ENCODE measurements at regions not wholly inside any gene's neighbourhood (a gene's known extent, or its start where the extent isn't known, plus 50 kb on each side); places are given as distances from the start of the nearest gene placed in this dataset.

DNA sequence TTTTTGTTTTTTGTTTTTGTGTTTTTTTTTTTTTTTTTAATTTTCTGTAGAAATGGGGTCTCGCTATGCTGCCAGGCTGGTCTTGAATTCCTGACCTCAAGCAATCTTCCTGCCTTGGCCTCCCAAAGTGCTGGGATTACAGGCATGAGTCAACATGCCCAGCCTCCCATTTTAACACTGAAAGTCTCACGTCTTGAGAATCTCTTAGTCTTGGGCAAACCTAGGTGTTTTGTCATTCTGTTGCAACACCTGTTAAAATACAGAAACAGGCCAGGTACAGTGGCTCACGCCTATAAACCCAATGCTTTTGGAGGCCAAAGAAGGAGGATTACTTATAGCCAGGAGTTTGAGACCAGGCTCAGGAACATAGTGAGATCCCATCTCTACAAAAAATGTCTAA, 599.0 kb downstream of the TLR4 start:
- DNase-seq (ENCODE audit: low read depth in 2 of 2) = no peak

DNA sequence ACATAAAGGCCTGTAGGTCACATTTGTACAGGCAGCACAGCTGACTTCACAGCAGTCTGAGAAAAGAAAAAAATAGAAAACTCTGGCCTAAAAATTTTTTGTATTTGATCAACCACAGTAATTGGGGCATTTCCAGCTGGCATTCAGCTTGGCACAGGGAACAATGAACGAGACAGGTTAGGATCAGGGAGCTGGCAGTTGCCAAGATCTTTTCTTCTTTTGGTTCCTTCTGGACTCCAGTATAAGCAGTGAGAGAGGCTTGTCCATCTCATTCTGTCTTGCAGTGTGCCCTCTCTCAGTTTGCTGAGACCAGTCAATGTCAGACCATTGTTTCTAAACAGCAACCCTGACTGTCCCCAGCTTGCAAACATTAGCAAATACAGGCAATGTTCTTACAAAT, 601.1 kb downstream of the TLR4 start:
- no peak for DNase-seq (ENCODE audit: low read depth in 2 of 2)

DNA sequence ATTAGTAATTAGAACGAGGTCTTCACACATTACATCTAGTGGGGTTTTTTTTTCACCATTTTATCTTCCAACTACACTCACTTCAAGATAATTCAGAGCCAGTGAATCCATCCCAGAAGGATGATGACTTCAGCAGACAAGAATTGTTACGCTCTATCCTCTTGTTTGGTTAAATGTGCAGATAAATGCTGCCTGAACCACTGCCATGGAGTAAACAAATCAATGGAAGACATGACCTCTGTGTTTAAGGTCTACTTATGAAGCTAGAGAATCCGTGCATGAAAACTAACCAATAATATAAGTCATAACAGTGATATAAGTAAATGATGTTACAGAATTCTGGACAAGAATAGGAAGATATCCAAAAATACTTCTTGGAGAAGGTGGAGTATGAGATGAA, 602.6 kb downstream of the TLR4 start:
- no peak for DNase-seq (ENCODE audit: low read depth in 2 of 2)

DNA sequence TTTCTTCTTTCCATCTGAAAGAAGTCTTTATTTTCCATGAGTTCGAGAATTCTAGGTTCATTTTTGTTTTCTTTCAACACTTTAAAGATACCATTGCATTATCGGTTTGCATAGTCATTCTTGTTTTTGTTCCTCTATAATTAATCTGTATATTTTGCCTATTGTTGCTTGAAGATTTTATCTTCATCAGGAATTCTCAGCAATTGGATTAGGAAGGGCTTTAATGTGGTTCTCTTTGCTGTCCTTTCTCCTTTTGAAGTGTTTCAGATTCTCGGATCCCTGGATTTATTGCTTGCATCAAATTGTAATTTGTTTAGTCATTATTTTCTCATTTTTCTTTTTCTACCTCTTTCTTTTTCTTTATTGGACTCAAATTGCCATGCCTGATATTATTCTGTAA, 609.8 kb downstream of the TLR4 start:
- no peak for DNase-seq (ENCODE audit: low read depth in 2 of 2)

DNA sequence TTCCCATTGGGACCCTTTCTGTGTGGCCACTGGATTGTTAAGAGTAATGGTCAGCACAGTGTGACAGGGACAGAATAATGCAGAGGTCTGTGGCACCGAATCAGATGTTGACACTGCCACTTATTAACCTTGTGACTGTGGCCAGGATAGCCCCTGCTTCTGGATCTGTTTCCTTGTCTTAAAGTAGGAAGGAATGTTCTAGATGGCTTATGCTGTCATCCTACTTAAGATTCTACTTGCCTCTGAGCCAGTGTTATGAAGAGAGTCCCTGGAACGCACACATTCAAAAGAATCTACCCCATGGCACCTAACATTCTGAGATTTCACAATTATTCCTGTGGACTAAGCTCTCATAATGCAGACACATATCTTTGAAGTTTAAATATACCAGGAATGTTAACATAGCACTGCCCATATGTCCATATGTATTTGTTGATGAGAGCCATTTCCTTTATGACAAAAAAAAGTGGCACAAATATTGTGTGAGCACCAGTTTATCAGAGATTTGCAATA, 612.7 kb downstream of the TLR4 start:
- no peak for DNase-seq (ENCODE audit: low read depth in 2 of 2)

DNA sequence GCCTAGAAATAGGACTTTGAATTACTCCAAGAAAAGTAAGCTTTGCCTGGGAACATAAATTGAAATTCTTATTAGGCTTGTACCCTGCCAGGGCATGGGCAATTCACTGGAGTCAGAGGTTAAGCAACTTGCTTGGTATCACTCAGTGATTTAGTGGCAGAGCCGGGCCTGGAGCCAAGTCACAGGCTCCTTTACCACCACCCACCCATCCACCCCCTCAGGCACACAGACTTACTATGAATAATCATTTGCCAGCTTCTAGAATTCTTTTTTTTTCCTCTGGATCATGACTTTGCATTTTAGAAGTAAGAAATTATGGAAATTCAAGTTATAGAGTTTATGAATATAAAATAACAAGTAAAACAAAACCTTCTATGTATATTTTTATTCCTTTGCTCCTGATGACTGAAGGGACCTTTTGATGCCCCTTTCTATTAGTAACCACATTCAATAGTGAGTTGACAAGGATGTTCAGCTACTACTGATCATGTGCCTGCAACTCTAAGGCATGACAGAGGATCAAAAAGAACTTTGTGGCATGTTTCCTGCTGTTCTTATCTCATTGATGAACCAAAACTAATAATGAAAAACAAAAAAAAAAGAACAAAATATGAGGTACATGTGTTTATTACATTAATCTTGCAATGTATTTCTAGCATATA, 614.7 kb downstream of the TLR4 start:
- DNase-seq (ENCODE audit: low read depth in 2 of 2) = no peak

DNA sequence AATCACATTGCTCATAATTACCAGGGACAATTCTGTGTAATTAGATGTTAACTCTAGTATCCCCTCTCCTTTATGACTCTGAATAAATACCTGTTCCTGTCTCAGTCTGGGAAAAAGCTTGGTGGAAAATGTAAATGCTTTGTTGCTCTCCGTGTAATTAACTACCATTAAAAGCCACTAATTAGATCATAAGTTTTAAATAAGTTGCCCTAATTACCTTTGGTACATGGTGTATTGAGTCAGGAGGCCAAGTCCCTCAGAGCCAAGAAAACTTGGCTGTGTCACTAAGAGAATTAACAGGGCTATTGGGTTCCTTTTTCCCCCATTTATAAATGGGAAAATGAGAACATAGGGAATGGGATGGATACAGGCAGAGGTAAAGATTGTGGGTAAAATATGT, 617.6 kb downstream of the TLR4 start:
- DNase-seq (ENCODE audit: low read depth in 2 of 2) = no peak

DNA sequence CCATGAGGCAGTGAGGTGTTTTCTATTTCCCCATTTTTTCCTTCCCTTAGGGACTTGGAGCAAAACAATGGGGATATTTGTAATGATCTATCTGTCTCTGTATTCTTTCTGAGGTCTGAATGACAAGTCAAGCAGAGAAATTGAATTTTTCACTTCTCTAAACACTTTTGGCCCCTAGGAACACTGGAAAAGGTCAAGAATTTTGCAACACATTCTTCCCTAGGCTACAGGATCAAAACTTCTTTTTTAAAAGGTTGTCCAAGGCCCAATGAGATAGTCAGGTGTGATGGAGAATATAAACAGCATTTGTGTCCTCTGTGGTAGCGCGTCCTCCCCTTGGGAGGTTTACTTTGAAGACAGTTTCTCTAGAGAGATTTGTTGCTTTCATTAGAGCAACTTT, 620.5 kb downstream of the TLR4 start:
- DNase-seq (ENCODE audit: low read depth in 2 of 2) = no peak

DNA sequence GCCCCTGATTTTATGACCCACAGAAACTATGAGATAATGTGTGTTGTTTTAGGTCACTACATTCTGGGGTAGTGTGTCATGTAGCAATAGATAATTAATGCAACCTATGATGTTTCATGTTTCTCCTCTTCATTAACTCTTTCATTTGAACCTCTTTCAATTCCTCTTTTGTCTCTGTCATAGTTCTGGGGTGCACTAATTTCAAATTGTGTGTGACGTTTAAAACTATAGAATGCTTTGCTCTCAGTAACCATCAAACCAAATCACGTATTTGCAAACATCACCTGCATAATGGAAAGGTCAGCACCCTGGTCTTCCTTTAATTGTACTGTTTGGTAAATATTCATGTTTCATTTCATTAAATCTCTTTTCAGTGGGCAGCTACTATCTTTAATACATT, 621.6 kb downstream of the TLR4 start:
- DNase-seq (ENCODE audit: low read depth in 2 of 2) = no peak

DNA sequence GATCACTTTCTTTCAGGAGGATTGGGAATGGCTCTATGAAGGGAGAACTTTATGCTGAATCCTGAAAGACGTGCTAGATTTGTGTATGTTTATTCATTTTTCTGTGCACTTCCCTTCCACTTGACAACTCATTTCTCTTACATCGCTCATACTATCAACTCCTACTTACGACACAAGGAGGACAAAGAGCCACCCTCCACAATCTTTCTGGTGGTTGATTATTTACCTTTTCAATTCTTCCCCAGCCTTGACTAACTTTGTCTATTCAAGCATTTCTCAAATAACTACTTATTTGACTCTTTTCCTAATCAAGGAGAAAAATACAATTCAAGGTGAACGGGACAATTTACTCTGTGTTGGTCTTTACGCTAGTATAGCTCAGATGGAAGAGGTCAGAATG, 622.1 kb downstream of the TLR4 start:
- no peak for DNase-seq (ENCODE audit: low read depth in 2 of 2)

DNA sequence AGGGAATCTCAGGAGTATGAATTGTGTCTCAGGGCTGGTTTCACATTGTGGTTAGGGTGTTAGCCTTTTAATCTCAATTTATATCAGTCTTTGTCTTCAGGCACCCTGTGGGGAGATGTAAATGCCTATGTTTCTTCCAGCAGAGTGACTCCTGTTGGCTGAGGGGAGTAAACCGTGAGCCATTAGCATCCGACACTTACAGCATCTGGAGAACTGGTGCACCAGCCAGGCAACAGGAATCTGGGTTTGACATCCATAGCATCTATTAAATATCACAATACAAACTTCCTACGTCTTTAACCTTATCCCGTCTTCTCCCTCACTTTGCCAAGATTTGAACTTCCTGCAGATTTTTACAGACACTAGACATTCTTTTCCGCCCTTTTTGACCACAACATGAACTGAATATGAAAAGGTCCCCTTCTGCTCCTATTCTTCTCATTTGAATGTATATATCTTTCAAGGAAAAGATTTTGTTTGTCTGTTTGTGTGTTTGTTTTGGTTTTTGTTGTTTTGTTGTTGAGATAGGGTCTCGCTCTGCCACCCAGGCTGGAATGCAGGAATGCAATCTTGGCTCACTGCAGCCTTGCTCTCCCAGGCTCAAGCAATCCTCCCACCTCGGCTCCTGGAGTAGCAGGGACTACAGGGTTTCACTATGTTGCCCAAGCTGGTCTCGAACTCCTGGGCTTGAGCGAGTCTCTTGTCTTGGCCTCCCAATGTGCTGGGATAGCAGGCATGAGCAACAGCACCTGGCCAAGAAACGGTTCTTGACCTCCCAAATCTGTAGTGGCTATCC, 626.2 kb downstream of the TLR4 start:
- no peak for DNase-seq (ENCODE audit: low read depth in 2 of 2)

DNA sequence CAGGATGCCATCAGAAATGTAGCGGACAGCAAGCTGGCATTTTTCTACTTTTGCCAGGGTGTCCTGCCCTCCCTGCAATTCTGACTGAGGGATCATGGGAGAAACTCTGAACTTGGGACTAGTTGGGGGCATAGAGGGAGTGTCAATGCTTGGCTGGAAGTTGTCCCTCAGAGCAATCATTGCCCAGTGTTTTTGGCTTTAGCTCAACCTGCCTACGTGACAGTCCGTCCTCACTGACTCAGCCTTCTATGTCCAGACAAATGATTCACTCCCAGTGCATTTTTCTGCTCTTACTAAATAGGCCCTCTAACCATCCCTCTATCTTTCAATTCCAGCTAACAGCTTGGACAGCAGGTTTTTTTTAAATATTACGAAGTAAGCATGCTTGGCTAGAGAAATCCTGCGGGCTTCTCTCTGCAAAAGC, 627.4 kb downstream of the TLR4 start:
- DNase-seq (ENCODE audit: low read depth in 2 of 2) = no peak

DNA sequence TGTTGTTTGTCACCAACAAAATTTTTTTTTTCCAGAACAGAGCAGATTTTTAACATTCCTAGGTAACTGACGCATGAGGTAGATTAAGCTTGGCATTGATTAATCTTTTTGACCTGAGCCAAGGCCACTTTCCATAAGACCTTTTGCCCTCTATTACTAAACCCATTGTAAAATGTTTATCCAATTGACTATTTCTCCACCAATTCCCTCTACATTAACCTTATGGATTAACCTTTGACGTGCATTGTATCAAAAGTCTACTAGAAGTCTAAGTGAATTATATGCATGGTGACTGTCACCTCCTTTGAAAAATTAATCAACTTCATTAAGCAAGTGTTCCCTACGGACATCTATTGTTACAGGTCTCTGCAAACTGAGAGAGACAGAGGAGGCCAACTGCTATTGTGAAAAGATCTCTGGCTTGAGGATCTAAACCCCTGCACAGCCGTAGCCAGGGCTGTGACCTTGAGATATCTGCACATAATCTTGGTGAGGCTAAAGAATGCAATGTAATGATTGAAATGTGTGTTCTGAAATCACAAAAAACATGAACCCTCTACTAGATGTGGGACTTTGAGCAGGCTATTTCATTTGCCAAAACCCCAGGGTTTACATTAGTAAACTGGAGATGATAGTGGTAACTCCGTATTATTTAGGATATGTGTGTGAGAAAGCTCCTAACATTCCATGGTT, 632.2 kb downstream of the TLR4 start:
- DNase-seq (ENCODE audit: low read depth in 2 of 2) = no peak

DNA sequence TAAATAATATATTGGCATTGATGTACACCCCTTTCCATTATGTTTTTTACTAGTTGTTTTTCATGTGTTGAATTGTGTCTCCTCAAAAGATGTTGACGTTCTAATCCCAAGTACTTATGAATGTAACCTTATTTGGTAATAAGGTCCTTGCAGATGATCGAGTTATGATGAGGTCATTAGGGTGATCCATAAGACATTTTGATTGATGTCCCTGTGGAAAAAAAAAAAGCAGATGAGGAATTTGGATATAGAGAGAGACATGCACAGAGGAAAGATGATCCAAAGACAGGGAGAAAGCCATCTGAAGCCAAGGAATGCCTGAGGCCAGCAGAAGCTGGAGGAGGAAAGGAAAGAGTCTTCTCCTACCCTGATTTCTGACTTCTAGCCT, 632.7 kb downstream of the TLR4 start:
- no peak for DNase-seq (ENCODE audit: low read depth in 2 of 2)

DNA sequence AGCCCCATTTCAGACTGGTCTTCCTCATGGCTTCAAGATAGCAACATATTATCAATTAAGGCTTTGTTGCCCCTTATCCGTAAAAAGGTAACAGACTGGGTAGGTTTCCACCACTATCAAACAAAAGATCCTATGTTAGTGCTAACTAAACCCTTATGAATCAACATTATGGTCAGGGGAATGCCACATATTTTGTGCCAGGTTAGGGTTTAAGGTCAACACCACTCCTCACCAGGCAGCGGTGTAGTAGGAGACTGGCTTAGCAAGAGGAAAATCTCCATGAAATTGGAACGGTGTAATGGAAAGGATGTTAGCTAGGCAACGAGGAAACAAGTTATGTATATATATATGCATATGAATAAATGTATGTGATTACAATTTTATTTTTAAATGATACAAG, 655.8 kb downstream of the TLR4 start:
- no peak for DNase-seq (ENCODE audit: low read depth in 2 of 2)

DNA sequence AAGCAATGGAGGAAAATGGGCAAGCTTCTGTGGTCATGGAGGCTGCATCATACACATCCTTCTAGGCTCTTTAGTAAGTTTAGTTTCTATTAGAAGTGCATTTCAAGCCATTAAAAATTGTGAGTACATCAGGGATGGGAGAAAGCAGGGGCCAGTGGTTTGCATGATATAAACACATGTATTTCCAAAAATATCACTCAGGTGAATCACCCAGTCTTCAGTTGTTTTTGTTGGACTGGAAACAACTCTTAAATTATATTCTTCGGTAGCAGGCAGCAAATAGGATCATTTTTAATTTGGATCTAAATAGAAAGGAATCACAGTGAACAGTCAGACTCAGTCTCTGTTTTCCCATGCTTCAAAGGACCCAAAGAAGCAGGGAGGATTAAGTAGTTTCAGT, 657.9 kb downstream of the TLR4 start:
- no peak for DNase-seq (ENCODE audit: low read depth in 2 of 2)

DNA sequence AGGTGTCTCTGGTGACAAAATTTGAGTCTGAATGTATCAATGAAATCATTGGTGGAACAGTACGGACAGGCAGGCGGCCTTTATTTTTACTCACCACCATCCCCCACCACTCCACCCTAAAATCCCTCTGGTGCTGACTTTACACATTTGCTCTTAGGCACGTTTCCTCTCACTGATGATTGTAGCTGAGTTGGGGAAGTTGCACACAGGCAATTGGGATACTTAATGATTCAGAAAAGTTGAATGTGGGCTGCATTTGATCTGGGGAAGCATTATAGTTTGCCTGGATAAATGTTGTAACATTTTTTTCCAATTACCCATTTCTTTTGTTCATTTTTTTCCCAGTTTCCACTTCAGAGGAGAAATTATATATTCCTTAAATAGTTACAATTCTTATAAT, 658.4 kb downstream of the TLR4 start:
- DNase-seq (ENCODE audit: low read depth in 2 of 2) = no peak

DNA sequence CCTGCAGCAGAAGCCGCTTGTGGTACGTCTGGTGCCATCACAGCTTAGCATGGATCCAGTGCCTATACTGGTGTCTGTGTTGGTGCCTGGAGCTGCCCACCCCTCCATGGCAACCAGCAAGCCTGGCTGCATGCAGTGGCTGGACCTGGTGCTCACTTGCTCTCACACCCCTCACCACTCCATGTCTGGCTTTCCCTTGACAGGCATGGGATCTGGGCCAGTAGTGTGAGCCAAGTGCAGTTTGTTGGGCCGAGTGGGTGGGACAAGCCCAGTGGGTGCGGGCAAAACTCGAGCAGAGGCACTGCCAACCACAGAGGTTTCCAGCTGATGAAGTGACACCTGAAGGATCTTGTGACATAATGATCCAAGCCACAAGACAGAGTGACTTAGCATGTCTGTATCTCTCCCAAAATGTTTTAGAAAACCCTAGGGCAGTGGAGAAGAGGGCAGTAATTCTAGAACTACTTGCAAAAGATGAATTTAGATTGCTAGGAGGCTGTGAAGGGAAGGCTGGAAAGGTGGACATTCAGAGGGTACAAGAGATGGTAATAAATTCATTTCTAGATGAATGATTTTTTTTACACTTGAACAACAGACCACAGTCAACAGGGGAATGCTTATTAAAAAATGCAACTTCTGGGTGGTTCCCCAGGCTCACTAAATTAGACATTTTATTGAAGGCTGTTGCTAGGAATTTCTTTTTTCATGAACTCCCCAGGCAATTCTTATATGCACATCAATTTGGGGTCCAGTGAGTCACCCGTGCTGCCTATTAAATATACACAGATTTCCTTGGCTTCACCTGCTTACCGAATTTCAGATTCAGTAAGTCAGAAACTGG, 660.3 kb downstream of the TLR4 start:
- no peak for DNase-seq (ENCODE audit: low read depth in 2 of 2)

DNA sequence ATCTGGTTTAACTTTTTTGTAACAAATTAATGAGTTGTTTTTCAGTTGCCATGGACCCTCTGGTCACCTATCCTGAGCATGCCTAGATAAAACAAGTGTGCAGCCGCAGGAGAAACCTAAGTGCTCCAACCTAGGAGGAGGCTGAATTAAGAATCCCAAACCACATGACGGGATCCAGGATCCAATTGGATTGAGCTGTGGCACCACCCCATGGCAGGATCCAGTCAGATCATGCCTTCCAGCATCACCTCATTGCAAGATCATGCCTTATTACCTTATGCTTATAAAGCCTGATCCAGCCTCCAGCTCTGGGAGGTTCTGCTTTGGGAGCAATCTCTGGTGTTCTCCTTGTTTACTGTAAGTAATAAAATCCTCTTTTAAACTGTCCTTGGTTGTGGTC, 662.0 kb downstream of the TLR4 start:
- no peak for DNase-seq (ENCODE audit: low read depth in 2 of 2)

DNA sequence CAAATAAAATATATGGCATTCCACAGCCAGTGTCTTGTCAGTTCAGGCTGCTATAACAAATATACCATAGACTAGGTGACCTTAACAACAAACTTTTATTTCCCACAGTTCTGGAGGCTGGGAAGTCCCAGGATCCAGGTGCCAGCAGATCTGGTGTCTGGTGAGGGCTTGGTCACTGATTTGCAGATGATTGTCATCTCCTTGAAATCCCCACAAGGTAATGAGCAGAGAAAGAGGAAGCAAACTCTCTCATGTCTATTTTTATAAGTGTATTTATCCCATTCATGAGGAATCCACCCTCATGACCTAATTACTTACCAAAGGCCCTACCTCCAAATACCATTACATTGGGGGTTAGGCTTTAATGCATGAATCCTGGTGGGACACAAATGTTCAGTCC, 663.2 kb downstream of the TLR4 start:
- no peak for DNase-seq (ENCODE audit: low read depth in 2 of 2)

DNA sequence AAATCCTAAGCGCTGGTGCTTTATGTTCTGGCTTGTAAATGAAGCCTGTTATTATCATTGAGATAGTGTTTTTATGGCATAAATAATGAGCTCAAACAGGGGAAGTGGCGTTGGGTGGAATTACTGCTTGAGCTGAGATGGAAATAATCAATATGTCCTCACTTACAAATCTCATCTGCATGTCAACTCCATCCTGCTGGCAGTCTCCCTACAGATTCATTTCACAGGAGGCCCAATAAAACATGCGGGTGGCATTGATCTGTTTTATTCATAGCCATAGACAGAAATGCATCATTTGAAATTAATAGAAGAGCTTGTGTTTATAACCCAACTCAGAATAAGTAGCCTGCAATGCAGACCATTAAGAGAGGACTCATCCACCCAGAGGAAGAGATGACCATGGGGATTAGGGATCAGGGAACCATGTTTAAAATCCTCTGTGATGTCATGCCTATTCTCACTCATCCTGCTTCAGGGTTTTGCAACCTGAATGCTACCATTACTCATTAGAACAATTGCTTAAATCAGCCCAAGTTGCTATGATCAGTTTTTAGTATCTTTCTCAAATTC, 680.4 kb downstream of the TLR4 start:
- DNase-seq (ENCODE audit: low read depth in 2 of 2) = no peak

DNA sequence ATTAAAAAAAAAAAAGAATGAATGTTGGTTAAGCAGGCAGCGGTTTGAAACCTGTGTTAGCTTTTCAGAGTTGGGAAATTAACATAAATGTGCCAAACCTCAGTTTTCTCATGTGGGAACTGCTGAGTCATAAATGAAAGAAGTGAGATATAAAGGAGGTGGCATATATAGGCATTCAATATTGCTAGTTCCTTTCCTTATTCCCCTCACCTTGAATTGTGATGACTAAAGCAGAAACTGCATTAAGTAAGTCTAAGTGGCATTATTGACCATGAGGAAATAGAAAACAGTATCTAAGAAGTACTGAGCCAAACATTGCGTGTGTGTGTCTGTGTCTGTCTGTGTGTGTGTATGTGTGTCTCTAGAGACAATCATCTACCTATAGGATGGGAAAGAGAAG, 691.2 kb downstream of the TLR4 start:
- DNase-seq (ENCODE audit: low read depth in 2 of 2) = no peak
